NCI-H446 (cell line): ENCODE measurements at regions not wholly inside any gene's neighbourhood (a gene's known extent, or its start where the extent isn't known, plus 50 kb on each side); places are given as distances from the start of the nearest gene placed in this dataset.
A peak's percentile ranks its signal among the peaks of the same experiment; 100 is the strongest.

Experiments used
- DNase-seq, 2 experiments: peaks; one replicate each; lab custom pipeline; 2025; lab: John Stamatoyannopoulos, UW

DNA sequence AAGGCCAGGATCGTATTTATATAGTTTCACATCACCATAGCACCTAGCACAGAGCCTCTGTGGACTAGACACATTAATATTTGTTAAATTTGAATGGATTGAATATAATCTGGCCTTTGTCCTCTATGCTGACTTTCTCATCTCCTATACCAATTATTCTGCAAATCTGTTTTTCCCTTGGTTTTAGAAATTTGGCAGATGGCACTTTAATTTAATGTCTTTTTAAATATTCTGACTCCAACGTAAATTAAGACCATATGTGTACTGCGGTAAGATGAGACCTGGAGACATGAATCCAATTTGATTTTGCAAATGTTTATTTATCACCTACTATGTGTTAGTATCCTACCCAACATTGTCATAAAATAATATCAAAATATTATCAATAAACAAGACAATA, 1281.9 kb upstream of the PIK3C3 start:
- DNase-seq: peak in 1 of 2 experiments; percentile 49

DNA sequence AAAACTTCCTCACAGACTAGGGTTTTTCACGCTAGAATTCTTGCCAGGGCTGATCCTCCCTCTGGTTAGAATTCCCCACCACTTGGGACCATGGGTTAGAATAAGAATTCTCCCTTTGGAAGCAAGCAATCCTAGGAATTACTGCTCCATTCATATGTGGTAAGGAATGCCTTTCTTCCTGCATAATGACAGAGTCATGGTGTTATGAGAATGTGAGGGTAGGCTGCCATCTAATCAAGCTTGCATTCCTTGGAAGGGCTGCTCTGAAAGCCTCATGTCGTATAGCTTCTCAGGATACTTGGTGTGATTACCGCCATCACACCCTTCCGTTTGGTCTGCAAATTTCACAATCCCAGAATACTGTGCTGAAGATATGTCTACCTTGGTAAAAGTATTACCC, 1282.4 kb upstream of the PIK3C3 start:
- no peak for DNase-seq

DNA sequence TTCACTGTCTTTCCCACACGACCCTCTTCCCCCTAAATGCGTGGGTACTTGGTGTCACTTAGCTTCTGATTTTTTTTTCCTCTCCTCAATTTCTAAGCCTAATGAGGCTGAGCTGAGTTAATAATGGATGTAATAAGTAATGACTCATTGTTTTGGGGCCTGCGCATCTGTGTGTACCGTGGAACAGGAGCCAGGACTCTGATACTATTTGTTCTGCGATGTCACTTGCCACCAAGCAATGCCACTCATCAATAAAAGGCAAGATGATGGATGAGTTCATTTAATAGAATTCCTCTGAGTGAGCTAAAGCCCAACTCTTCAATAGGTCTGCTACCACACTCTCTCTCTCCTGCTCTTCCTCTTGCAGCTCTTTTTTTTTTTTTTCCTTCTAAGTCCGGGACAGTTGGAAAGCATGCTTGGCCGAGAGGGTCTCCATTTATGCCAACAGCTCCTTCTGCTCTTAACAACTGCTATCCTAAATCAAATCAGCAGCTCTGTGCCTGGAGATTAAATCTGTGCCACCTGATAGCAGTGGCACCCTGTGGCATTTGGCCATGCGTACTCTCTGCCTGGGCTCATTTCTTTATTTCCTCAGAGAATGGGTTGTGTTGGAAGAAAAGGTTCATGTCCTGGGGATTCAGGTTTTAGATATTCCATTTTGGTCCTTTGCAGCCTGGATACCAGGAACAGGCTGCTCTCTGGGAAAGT, 1284.2 kb upstream of the PIK3C3 start:
- peak; percentile 51 to 91 for DNase-seq

GRCh38 chr18:40662898-40663437, 1292.1 kb upstream of the PIK3C3 start:
- no peak for DNase-seq

DNA sequence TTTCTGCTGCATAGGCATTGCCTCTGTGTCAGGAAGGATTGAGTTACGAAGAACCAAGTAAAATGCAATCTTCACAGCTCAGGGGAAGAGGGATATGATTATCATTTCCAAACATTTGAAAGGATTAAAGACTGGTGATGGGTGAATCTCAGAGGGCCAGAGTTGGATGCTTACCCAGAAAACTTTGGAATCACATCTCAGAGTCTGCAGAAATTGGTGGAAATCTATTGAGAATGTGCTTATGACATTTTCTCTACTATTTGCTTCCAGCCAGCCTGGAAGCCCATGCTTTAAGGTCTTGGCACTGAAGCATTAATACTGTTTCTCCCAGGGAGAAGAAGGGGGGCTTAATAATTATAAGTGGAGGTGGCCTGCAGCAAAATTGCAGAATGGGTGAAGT, 1301.4 kb upstream of the PIK3C3 start:
- DNase-seq: peak; percentile 22 to 45

GRCh38 chr18:40652321-40652720, 1302.7 kb upstream of the PIK3C3 start:
- DNase-seq: no peak

DNA sequence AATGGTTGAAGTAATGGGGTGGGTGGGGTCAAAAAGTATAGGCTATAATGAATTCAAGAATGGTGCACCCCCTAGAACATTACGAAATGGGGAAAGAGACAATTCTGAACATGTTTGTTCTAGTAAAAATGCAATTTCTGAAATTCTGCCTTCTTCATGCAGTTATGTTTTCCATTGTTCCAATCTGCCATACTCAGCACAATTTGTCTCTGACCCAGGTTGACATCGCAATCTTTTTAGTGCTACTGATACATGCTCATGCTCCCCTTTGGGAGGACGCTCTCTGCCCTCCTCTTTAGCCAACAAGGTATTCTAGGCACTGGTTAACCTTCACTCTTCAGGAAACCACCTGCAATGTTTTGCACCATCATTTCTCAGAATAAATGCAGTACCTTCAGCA, 1303.9 kb upstream of the PIK3C3 start:
- no peak for DNase-seq

DNA sequence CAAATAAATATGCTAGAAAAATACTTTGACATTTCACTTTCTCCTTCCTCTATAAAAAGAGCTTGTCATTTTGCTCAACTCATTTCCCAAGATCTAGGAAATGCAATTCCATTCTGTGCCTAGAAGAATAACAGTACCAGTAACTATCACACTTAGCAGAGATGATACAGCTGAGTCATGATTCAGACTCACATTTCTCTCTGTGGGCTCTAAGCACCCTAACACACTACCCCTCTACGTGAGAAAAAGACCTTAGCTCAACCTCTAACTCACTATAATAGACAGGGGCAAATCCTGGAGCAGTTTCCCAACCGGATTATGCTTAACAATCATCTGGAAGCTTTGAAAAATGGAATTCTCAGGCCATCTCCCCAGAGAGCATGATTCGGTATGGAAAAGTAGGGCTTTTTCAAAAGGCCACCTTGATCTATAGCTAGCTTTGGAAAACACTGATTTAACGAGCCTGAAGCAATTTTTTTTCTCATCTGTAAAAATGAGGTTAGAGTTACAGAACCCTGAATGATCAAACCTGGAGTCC, 1312.3 kb upstream of the PIK3C3 start:
- no peak for DNase-seq

DNA sequence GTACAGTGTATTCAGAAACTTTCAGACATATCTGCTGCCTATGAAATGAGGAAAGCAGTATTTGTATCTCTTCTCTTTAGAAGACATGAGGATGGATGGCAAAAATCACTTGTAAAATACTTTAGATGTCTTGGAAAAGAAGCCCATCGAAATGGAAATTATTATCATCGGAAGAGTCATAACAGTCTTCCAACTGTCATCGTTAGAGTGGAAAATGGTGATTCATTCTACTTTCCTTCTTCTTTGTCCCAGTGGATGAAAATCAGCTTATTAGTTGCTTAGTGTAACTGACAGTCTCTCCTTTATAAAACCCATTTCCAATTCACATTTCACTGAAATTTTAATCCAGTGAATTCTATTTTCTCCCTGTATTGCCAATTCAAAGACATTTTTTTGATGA, 1323.7 kb upstream of the PIK3C3 start:
- no peak for DNase-seq

DNA sequence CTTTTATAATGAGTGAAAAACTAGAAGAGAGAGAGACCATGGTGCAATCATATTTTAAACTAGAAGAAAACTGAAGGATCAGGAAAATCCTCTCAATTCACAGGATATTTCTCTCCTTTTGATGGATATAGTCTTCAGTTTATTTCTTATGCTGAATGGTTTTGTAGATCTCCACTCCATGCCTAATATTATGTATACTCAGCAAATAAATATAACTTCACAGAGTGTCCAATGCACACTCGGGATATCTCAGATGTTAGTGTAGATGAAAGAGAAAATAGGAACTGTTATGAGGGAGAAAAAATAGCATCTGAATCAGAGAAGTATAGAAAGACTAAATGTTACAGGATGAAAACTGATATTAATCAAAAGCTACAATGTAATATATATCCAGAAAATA, 1324.5 kb upstream of the PIK3C3 start:
- no peak for DNase-seq

- DNase-seq: no peak
These were observed 1330.1 kb upstream of the PIK3C3 start for GRCh38 chr18:40624959-40625358.

GRCh38 chr18:40613721-40614120, 1341.3 kb upstream of the PIK3C3 start:
- no peak for DNase-seq

DNA sequence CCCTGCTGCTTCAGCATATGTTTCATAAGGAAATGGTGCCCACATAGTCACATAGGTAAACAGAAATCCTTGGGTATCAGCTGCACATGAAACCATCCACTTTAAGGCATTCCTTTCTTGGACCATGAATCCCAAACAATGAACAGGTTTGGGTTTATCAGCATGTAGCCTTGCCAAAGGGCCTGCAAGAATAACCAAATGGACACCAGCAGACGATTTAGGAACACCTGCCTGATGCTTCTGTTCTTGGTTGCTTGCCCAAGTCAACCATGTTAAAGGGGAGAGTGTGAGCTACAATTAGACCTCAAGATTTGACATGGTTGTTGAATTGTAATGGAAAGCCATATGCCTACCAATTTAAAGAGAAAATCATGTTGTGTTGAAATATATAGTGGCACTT, 1342.7 kb upstream of the PIK3C3 start:
- DNase-seq: peak in 1 of 2 experiments; percentile 46

- DNase-seq: no peak
These were observed 1346.8 kb upstream of the PIK3C3 start for GRCh38 chr18:40608226-40608625.

DNA sequence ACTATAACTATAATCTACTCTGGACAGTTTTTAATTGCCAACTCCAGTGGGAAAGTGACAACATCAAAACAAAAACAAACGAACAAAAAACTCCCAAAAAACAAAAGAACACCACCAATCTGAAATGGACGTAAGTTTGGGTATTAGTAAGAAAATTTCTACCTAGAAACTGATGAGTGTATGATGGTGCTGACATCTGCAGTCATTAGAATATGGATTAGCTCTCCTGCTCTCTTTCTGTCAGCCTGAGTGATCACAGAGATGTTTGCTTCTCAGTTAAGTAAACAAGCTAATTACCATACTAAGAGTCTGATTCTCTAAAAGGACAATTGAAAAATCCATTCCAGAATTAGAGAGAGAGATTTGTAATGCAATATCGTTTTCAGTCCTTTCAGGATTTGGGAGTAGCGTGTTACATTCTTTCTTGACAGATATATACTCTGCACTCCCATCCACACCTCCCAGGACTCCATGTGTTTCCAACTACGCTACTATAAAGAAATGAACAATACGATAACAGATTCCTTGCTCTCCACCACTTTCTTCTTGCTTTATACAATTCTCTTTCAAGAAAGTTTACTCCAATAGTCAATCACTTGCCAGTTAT, 1347.4 kb upstream of the PIK3C3 start:
- no peak for DNase-seq

- no peak for DNase-seq
These were observed 1348.0 kb upstream of the PIK3C3 start for GRCh38 chr18:40606996-40607395.

GRCh38 chr18:40583671-40584070, 1371.4 kb upstream of the PIK3C3 start:
- DNase-seq: no peak

DNA sequence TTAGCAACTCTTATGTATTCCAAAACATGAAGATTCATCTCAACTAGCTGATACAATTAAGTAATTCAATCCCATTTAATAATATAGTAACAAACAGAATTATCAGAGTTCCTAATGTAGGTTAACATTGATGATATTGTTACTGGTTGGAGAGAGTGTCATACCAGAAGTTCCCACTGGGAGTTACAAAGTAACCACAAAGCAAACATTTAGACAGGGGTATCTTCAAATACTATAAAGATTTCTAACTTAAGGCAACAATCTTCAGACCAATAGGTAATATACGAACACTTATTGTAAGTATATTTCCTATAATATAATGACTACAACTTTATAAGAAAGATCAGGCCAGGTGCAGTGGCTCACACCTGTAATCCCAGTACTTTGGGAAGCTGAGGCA, 1372.9 kb upstream of the PIK3C3 start:
- no peak for DNase-seq

DNA sequence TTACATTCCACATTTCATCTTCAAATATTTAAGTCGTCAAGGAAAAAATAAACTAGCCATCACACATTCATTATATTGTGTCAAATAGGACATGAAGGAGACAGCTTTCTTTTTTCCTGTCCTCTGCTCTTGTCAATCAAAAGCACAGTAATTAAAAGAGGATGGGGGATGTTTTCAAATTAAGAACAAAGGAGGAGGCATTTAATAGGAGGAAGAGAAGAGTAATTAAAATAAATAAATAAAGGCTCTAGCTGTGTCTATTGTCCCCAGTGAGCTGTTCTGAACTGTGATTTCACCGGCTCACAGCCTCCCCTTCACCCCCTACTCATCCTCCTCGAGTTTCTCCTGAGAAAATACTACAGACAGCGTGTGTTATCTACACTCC, 1377.1 kb upstream of the PIK3C3 start:
- DNase-seq: no peak

GRCh38 chr18:40577239-40577980, 1377.6 kb upstream of the PIK3C3 start:
- DNase-seq: no peak

GRCh38 chr18:40576507-40577115, 1378.4 kb upstream of the PIK3C3 start:
- no peak for DNase-seq

- DNase-seq: no peak
These were observed 1384.4 kb upstream of the PIK3C3 start for GRCh38 chr18:40570615-40571014.
